Upper lobe of left lung (tissue), 6 donors: ENCODE measurements at regions not wholly inside any gene's neighbourhood (a gene's known extent, or its start where the extent isn't known, plus 50 kb on each side); places are given as distances from the start of the nearest gene placed in this dataset.

Experiments
- ATAC-seq, 2 donors: fragments of 200-7000 bp; cut with Tn5 transposase; one replicate each; pipeline ENCODE4 v1.9.1; 2022; ENCODE audit warnings: mild to moderate bottlenecking in 2 of 2, moderate library complexity in 2 of 2; ENCODE audit not compliant: low FRiP score in 2 of 2
- DNase-seq, 2 donors: peaks; one replicate each; pipeline ENCODE4 v3.0.0-alpha.2; 2019 to 2020
- H3K27ac ChIP-seq, 4 donors: fragments of 200-600 bp; sonication (generic); one replicate each; pipeline ENCODE4 v1.5.1; 2016 to 2019
- H3K27me3 ChIP-seq, 4 donors: fragments of 200-600 bp; sonication (generic); one replicate each; pipeline ENCODE4 v1.5.1; 2017 to 2019
- H3K36me3 ChIP-seq, 4 donors: fragments of 200-600 bp; sonication (generic); one replicate each; pipeline ENCODE4 v1.5.1; 2016 to 2019
- H3K4me1 ChIP-seq, 4 donors: fragments of 200-600 bp; sonication (generic); one replicate each; pipeline ENCODE4 v1.5.1; 2018 to 2019
- H3K4me3 ChIP-seq, 4 donors: fragments of 200-600 bp; sonication (generic); one replicate each; pipeline ENCODE4 v1.5.1; 2017 to 2019; ENCODE audit warnings: mild to moderate bottlenecking in 2 of 4, moderate library complexity in 1 of 4
- H3K9me3 ChIP-seq, 4 donors: fragments of 200-600 bp; sonication (generic); one replicate each; pipeline ENCODE4 v1.5.1; 2018 to 2019
- EP300 ChIP-seq, 4 donors: sonication (generic); formaldehyde crosslinking; IDR thresholded peaks; one replicate each; pipeline ENCODE4 v1.5.1; 2017; ENCODE audit warnings: antibody characterized with exemption in 4 of 4, control low read depth in 2 of 4
- POLR2A ChIP-seq, 4 donors: fragments of 450-650 bp; IDR thresholded peaks; one replicate each; pipeline ENCODE4 v1.5.1; 2016 to 2017; ENCODE audit warnings: antibody characterized with exemption in 4 of 4, mild to moderate bottlenecking in 2 of 4
- POLR2AphosphoS5 ChIP-seq, 2 donors: sonication (generic); formaldehyde crosslinking; IDR thresholded peaks; one replicate each; pipeline ENCODE4 v1.5.1; 2017; ENCODE audit warnings: antibody characterized with exemption in 2 of 2
- WGBS, 2 donors: methylation state at CpG; one replicate each; pipeline ENCODE4 v1.1.5; 2017 to 2018; 5-methylcytosine and 5-hydroxymethylcytosine counted together
- TF ChIP-seq, protein P1 (sequence below), 6 experiments: fragments of 450-650 bp in 4 of 6; fragments of 200-600 bp in 2 of 6; sonication (generic) in 2 of 6; IDR thresholded peaks; one replicate each; pipeline ENCODE4 v1.5.1; 2016 to 2019; ENCODE audit warnings: antibody characterized with exemption in 6 of 6
- donor health status: DM: no; HTN: no; CAD: no; lungs with moderate emphysema.
- donor health status: DM: no; HTN: yes; CAD: no; lungs with severe emphysema.

DNA sequence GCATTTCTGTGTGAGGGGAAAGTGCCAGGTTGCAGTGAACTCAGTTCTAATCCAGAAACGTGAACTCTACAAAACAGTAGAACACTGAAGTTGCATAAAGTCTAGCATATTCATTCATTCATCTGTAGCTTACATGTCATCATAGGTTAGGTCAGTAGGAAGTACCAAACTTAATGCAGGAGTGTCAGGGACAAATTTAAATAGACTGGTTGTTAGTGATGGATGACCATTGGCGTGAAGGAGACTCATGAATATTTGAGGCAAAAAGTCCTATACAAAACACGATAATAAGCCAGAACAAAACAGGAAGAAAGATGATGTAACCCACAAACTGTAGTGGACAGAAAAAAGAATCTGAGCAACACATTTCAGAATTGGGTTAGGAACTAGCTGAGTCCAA lies 592.8 kb upstream of the PCDH10 start:
- no peak for DNase-seq
- WGBS, 2 donors = 69 to 84% methylated on average over 3 of the region's 3 CpGs
- Histone ChIP-seq H3K27me3 (no peaks in the 10 kb centered on the region), H3K36me3 (no peaks in the 10 kb centered on the region), H3K4me1 (no peaks in the 10 kb centered on the region), H3K4me3 (no peak overlapping the region), H3K27ac (no peak overlapping the region), H3K9me3 (no peaks in the 10 kb centered on the region)
- no peak for TF ChIP-seq EP300 (IDR thresholded peaks at IDR 0.05)
- TF ChIP-seq, protein P1, sequence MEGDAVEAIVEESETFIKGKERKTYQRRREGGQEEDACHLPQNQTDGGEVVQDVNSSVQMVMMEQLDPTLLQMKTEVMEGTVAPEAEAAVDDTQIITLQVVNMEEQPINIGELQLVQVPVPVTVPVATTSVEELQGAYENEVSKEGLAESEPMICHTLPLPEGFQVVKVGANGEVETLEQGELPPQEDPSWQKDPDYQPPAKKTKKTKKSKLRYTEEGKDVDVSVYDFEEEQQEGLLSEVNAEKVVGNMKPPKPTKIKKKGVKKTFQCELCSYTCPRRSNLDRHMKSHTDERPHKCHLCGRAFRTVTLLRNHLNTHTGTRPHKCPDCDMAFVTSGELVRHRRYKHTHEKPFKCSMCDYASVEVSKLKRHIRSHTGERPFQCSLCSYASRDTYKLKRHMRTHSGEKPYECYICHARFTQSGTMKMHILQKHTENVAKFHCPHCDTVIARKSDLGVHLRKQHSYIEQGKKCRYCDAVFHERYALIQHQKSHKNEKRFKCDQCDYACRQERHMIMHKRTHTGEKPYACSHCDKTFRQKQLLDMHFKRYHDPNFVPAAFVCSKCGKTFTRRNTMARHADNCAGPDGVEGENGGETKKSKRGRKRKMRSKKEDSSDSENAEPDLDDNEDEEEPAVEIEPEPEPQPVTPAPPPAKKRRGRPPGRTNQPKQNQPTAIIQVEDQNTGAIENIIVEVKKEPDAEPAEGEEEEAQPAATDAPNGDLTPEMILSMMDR (IDR thresholded peaks at IDR 0.05) = no peak
- no peak for TF ChIP-seq POLR2A (IDR thresholded peaks at IDR 0.05)
- TF ChIP-seq POLR2AphosphoS5 (IDR thresholded peaks at IDR 0.05) = no peak
- no peak for ATAC-seq

DNA sequence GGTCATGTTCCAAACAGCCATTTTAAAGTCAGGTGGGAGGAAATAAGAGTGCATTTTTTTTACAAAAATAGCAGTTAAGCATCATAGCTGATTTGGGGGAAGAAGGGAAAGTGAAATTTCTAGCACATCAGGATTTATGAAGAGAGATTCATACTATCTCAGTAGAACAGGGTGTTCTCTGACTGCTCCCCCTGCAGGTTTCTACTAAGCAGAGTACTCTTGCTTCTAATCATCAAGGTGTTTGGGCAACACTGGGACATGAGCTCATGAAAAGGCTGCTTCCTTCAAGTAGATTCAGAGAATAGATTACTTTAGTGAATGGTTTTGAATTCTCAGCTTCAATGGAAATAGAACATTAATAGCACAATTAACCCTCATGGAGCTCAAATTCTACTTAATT lies 591.4 kb upstream of the PCDH10 start:
- no peak for DNase-seq
- Histone ChIP-seq H3K4me1 (no peaks in the 10 kb centered on the region), H3K27me3 (no peaks in the 10 kb centered on the region)

DNA sequence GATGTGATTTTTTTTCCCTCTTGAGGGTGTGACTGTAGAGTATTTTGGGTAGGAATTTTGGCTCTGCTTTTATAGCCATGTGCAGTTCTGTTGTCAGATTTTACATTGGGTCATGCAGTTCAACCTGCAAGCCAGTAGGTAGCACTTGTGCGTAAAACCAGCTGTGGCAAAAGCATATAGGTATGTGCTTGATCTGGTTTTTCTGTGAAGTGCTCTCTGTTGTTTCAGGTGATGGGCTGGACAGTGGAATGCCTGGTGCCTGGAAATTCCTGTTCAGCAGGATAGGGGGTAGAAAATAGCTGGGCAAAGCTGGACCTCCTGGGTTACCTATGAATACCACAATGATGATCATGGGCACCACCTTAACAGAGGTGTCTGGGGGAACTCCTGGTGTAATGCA lies 584.2 kb upstream of the PCDH10 start:
- Histone ChIP-seq H3K9me3 (no peaks in the 10 kb centered on the region), H3K36me3 (no peaks in the 10 kb centered on the region), H3K4me3 (no peak overlapping the region), H3K27me3 (no peaks in the 10 kb centered on the region), H3K27ac (no peak overlapping the region), H3K4me1 (no peaks in the 10 kb centered on the region)
- no peak for ATAC-seq
- WGBS, 2 donors = 55 to 75% methylated on average over 1 of the region's 1 CpG
- TF ChIP-seq POLR2AphosphoS5 (IDR thresholded peaks at IDR 0.05) = no peak
- TF ChIP-seq, protein P1 (IDR thresholded peaks at IDR 0.05) = no peak
- DNase-seq = no peak

More for the DNA sequence above, 591.4 kb upstream of the PCDH10 start:
- Histone ChIP-seq H3K4me3 (no peak overlapping the region), H3K27ac (no peak overlapping the region), H3K9me3 (no peaks in the 10 kb centered on the region), H3K36me3 (no peaks in the 10 kb centered on the region)
- TF ChIP-seq EP300 (IDR thresholded peaks at IDR 0.05) (no peak), POLR2AphosphoS5 (IDR thresholded peaks at IDR 0.05) (no peak), POLR2A (IDR thresholded peaks at IDR 0.05) (no peak)
- TF ChIP-seq, protein P1 (IDR thresholded peaks at IDR 0.05) = no peak
- ATAC-seq = no peak

DNA sequence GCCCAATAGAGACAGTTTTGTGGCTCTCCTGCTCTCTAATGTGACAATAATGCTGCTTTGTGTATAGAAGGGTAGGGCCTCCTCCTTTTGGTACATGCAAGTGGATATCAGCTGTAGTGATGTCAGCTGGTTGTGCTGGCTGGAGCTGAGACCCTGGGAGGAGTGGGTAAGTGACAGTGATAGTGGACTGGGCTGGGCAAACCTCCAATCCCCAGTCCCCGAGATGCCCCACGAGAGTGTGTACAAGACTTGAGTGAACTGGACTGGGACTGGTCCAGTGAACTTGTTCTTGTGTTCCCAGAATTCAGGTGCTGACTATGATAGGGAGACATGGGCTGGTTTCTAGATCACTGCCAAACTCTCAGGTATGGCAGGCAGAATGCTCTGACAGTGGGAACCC lies 583.6 kb upstream of the PCDH10 start:
- Histone ChIP-seq H3K36me3 (no peaks in the 10 kb centered on the region), H3K4me1 (no peaks in the 10 kb centered on the region), H3K9me3 (no peaks in the 10 kb centered on the region), H3K27me3 (no peaks in the 10 kb centered on the region), H3K4me3 (no peak overlapping the region), H3K27ac (no peak overlapping the region)
- 84 to 90% methylated on average over 2 of the region's 2 CpGs for WGBS, 2 donors
- DNase-seq = no peak
- ATAC-seq = no peak
- no peak for TF ChIP-seq EP300 (IDR thresholded peaks at IDR 0.05)
- TF ChIP-seq, protein P1 (IDR thresholded peaks at IDR 0.05) = no peak
- TF ChIP-seq POLR2AphosphoS5 (IDR thresholded peaks at IDR 0.05) = no peak
- no peak for TF ChIP-seq POLR2A (IDR thresholded peaks at IDR 0.05)

DNA sequence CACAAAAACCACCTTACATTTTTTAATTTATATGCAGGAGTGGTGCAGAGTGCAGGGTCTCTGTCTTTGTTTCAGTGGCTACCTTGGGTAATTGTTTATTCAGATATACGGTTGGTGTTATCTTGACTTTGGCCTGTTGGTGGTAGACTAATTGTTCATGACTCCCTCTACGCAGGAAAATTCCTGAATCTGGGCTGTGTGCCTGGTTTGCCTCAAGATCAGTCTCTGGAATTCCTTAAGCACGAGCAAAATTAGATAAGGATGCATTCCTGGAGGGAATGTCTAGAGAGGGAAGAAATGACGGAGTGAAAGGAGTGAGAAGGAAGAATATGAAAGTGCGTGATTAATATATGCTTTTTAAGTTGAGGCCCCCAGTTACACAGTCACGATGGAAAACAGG lies 576.9 kb upstream of the PCDH10 start:
- DNase-seq = no peak
- TF ChIP-seq POLR2A (IDR thresholded peaks at IDR 0.05) (no peak), EP300 (IDR thresholded peaks at IDR 0.05) (no peak)
- TF ChIP-seq, protein P1 (IDR thresholded peaks at IDR 0.05) = no peak
- H3K36me3 ChIP-seq = no peaks in the 10 kb centered on the region
- ATAC-seq = no peak
- no peak overlapping the region for H3K4me3 ChIP-seq
- no peaks in the 10 kb centered on the region for H3K9me3 ChIP-seq
- WGBS, 2 donors = 30 to 34% methylated on average over 6 of the region's 6 CpGs
- no peak overlapping the region for H3K27ac ChIP-seq
- H3K27me3 ChIP-seq = no peaks in the 10 kb centered on the region
- H3K4me1 ChIP-seq = no peaks in the 10 kb centered on the region
